ENCODE measurements at regions not wholly inside any gene's neighbourhood (a gene's known extent, or its start where the extent isn't known, plus 50 kb on each side); places are given as distances from the start of the nearest gene placed in this dataset.

DNA sequence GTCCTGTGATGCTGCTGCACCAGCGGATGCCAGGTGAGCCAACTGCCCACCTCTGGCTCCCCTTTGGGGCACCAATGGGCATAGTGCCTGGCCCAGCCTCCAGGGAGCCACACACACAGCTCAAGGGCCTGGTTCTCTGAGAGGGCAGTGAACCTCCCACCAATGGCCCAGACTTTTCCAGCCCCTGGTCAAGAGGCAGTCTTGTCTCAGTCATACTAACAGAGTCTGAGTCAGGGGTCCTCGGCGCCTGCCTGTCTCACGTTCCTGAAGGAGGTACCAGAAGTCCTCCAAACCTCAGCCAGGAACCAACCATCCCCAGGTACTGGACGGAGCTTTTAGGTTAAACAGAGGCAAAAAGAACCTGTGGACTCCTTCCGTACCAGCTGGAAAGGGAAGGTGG lies 121.1 kb downstream of the C5orf15 start:
- 88% methylated on average over 4 of the region's 6 CpGs for WGBS (ENCODE audit: insufficient coverage)
- peaks cover 0 to 31% of the 10 kb centered on the region in 2 experiments for H3K27me3 ChIP-seq (replicated peaks in 1 of 2; ENCODE audit: control insufficient read depth in 2 of 2, extremely low read depth in 1 of 2, insufficient read depth in 2 of 2, low read length in 1 of 2)
- no peak overlapping the region for H3K4me3 ChIP-seq (ENCODE audit: control insufficient read depth in 1 of 2, extremely low read depth in 1 of 2, low read length in 1 of 2)
- ChIA-PET POLR2A (no interaction called here), CTCF (no interaction called here)
- no peak for DNase-seq
- no peaks in the 10 kb centered on the region for H3K9me3 ChIP-seq
- ATAC-seq (replicated peaks in 1 of 4), result no peak
- no peaks in the 10 kb centered on the region for H3K9me3 Mint-ChIP-seq
- H3K27me3 Mint-ChIP-seq, result peaks cover 11 to 14% of the 10 kb centered on the region in 2 donors
- peaks cover 0 to 3% of the 10 kb centered on the region in 2 experiments for H3K4me1 ChIP-seq (ENCODE audit: control insufficient read depth in 1 of 2, extremely low read depth in 1 of 2, insufficient read depth in 2 of 2, low read length in 2 of 2)
- no peak overlapping the region for H3K27ac Mint-ChIP-seq
- H3K4me1 Mint-ChIP-seq, result peaks cover 0 to 9% (median 9%) of the 10 kb centered on the region in 3 donors
- H3K36me3 ChIP-seq (ENCODE audit: control insufficient read depth in 2 of 2, extremely low read depth in 1 of 2, insufficient read depth in 1 of 2, low read length in 1 of 2), result no peaks in the 10 kb centered on the region
- no peak overlapping the region for H3K4me3 Mint-ChIP-seq
- H3K27ac ChIP-seq (ENCODE audit: low read length), result no peak overlapping the region
- no peaks in the 10 kb centered on the region for H3K36me3 Mint-ChIP-seq

DNA sequence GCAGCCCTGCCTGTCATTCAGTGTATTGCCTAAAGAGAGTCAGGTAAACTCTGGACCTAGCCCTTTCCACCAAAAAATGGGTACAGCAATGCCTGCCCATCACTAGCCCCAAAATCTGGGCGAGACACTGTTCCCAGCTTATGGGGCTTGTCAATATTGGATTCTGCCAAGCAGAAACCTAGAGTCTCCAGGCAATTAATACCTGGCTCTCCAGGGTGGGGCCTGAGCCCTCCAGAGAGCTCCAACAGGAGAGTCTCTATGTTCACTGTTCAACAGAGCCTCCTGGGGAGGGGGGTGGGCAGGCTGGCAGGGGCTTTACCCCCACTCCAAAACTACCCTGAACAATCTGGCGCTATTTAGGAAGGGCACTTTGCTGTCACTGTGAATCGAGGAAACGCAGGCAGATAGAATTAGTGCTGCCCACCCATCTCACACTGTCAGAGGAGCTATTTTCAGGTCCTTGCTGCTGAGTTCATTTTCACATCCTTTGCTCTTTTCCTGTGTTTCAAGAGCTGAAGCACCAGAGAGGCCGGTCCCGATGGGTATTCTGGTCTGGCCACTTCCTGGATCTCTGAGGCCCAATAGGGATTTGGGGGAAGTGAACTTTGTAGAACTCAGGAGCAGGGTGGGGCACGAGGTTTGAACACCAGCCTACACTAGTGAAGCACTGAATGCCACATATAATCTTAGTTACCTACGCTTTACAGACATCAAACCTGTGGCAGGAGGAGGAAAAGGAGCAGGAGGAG lies 121.8 kb downstream of the C5orf15 start:
- Histone ChIP-seq H3K36me3 (ENCODE audit: control insufficient read depth in 2 of 2, extremely low read depth in 1 of 2, insufficient read depth in 1 of 2, low read length in 1 of 2) (no peaks in the 10 kb centered on the region), H3K4me3 (ENCODE audit: control insufficient read depth in 1 of 2, extremely low read depth in 1 of 2, low read length in 1 of 2) (no peak overlapping the region), H3K4me1 (ENCODE audit: control insufficient read depth in 1 of 2, extremely low read depth in 1 of 2, insufficient read depth in 2 of 2, low read length in 2 of 2) (peaks cover 0 to 3% of the 10 kb centered on the region in 2 experiments), H3K27ac (ENCODE audit: low read length) (no peak overlapping the region), H3K9me3 (no peaks in the 10 kb centered on the region), H3K27me3 (replicated peaks in 1 of 2; ENCODE audit: control insufficient read depth in 2 of 2, extremely low read depth in 1 of 2, insufficient read depth in 2 of 2, low read length in 1 of 2) (peaks cover 0 to 31% of the 10 kb centered on the region in 2 experiments)
- ATAC-seq (replicated peaks in 1 of 4) (no peak), DNase-seq (no peak)
- Mint-ChIP-seq H3K4me3 (no peak overlapping the region), H3K9me3 (no peaks in the 10 kb centered on the region), H3K36me3 (no peaks in the 10 kb centered on the region), H3K27me3 (peaks cover 10 to 14% of the 10 kb centered on the region in 2 donors), H3K27ac (no peak overlapping the region), H3K4me1 (peaks cover 0 to 9% (median 9%) of the 10 kb centered on the region in 3 donors)
- ChIA-PET CTCF (no interaction called here), POLR2A (interaction anchor here in 1 of 2 donors (0.6 kb wide), 1 partner anchor 14 kb away, joined by 3 read pairs; no protein-coding TSS in a partner anchor)
- WGBS (ENCODE audit: insufficient coverage), result 47% methylated on average over 3 of the region's 8 CpGs

DNA sequence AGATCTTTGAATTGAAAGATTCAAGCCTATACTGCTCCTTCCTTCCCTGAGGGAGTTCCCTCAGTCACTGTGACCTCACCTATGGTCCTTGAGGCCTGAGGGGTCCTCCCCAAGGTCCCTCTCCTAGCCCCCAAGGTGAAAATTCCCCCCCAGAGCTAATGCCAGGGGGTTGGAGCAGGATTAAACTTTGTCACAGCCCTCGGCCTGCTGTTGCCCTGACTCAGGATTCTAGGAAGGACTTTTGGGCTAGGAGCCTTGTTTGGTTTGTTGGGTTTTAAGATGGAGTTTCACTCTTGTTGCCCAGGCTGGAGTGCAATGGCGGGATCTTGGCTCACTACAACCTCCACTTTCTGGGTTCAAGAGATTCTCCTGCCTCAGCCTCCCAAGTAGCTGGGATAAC lies 123.2 kb downstream of the C5orf15 start:
- H3K4me3 Mint-ChIP-seq, result no peak overlapping the region
- no CpG with 5 or more reads among the region's 2 CpGs for WGBS (ENCODE audit: insufficient coverage)
- Histone ChIP-seq H3K36me3 (ENCODE audit: control insufficient read depth in 2 of 2, extremely low read depth in 1 of 2, insufficient read depth in 1 of 2, low read length in 1 of 2) (no peaks in the 10 kb centered on the region), H3K27ac (ENCODE audit: low read length) (no peak overlapping the region), H3K9me3 (no peaks in the 10 kb centered on the region), H3K4me1 (ENCODE audit: control insufficient read depth in 1 of 2, extremely low read depth in 1 of 2, insufficient read depth in 2 of 2, low read length in 2 of 2) (peaks cover 0 to 3% of the 10 kb centered on the region in 2 experiments), H3K4me3 (ENCODE audit: control insufficient read depth in 1 of 2, extremely low read depth in 1 of 2, low read length in 1 of 2) (no peak overlapping the region), H3K27me3 (replicated peaks in 1 of 2; ENCODE audit: control insufficient read depth in 2 of 2, extremely low read depth in 1 of 2, insufficient read depth in 2 of 2, low read length in 1 of 2) (peaks cover 0 to 31% of the 10 kb centered on the region in 2 experiments)
- H3K27me3 Mint-ChIP-seq, result peaks cover 7 to 12% of the 10 kb centered on the region in 2 donors
- H3K36me3 Mint-ChIP-seq, result no peaks in the 10 kb centered on the region
- ATAC-seq (replicated peaks in 1 of 4) (no peak), DNase-seq (no peak)
- ChIA-PET CTCF (no interaction called here), POLR2A (no interaction called here)
- H3K9me3 Mint-ChIP-seq, result no peaks in the 10 kb centered on the region
- peaks cover 0 to 9% (median 9%) of the 10 kb centered on the region in 3 donors for H3K4me1 Mint-ChIP-seq
- H3K27ac Mint-ChIP-seq, result no peak overlapping the region

DNA sequence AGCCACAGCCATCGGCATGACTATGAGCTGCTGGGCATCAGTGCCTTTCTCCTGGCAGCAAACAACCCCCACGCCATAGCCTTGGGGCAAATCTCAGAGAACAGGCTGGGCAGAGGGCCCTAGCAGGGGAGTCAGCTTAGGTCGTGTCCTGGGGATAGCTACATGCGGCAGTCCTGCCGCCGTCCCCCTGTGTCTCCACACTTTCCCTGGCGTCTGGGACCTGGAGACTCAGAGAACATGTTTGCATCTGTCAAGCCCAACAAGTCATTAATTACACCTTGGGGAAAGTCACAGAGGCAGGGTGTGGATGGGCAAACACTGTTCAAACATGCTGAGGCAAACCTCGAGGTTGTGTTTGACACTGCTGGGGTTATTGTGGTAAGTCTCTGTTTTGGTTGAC lies 123.6 kb downstream of the C5orf15 start:
- POLR2A ChIA-PET, result interaction anchor here in 1 of 2 donors (0.6 kb wide), 1 partner anchor 13 kb away, joined by 3 read pairs; no protein-coding TSS in a partner anchor
- WGBS (ENCODE audit: insufficient coverage), result 77% methylated on average over 4 of the region's 8 CpGs
- CTCF ChIA-PET, result interaction anchor here in 1 of 2 donors (0.6 kb wide), 1 partner anchor 295 kb away, joined by 3 read pairs; no protein-coding TSS in a partner anchor

DNA sequence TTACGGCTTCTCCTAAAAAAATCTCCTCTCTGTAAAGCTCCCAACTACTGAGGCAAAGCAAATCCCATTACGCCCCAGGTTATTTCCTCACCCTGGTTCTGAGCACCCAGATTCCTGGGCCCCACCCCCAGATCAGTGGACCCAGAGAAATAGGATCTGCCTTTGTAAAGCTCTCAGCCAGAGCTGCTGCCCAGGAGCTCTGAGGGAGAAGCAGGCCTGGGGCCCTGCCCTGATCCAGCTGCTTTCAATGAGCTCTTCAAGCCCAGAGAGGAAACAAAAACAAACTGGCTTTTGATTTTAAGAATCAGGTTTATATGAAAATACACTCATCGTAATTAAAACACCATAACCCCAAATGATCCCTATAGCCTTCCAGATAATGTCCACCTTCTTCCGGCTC lies 124.5 kb downstream of the C5orf15 start:
- no peak overlapping the region for H3K4me3 Mint-ChIP-seq
- H3K9me3 Mint-ChIP-seq, result no peaks in the 10 kb centered on the region
- Histone ChIP-seq H3K36me3 (ENCODE audit: control insufficient read depth in 2 of 2, extremely low read depth in 1 of 2, insufficient read depth in 1 of 2, low read length in 1 of 2) (no peaks in the 10 kb centered on the region), H3K4me3 (ENCODE audit: control insufficient read depth in 1 of 2, extremely low read depth in 1 of 2, low read length in 1 of 2) (no peak overlapping the region), H3K4me1 (ENCODE audit: control insufficient read depth in 1 of 2, extremely low read depth in 1 of 2, insufficient read depth in 2 of 2, low read length in 2 of 2) (peaks cover 0 to 3% of the 10 kb centered on the region in 2 experiments), H3K9me3 (no peaks in the 10 kb centered on the region), H3K27ac (ENCODE audit: low read length) (no peak overlapping the region), H3K27me3 (replicated peaks in 1 of 2; ENCODE audit: control insufficient read depth in 2 of 2, extremely low read depth in 1 of 2, insufficient read depth in 2 of 2, low read length in 1 of 2) (peaks cover 0 to 31% of the 10 kb centered on the region in 2 experiments)
- CTCF ChIA-PET, result no interaction called here
- ATAC-seq (replicated peaks in 1 of 4) (no peak), DNase-seq (no peak)
- POLR2A ChIA-PET, result no interaction called here
- peaks cover 0 to 9% (median 8%) of the 10 kb centered on the region in 3 donors for H3K4me1 Mint-ChIP-seq
- H3K27me3 Mint-ChIP-seq, result peaks cover 7 to 12% of the 10 kb centered on the region in 2 donors
- H3K27ac Mint-ChIP-seq, result no peak overlapping the region
- 95% methylated on average over 3 of the region's 4 CpGs for WGBS (ENCODE audit: insufficient coverage)
- H3K36me3 Mint-ChIP-seq, result no peaks in the 10 kb centered on the region

More for the DNA sequence above, 123.6 kb downstream of the C5orf15 start:
- no peak overlapping the region for H3K4me3 Mint-ChIP-seq
- Histone ChIP-seq H3K27ac (ENCODE audit: low read length) (no peak overlapping the region), H3K36me3 (ENCODE audit: control insufficient read depth in 2 of 2, extremely low read depth in 1 of 2, insufficient read depth in 1 of 2, low read length in 1 of 2) (no peaks in the 10 kb centered on the region), H3K27me3 (replicated peaks in 1 of 2; ENCODE audit: control insufficient read depth in 2 of 2, extremely low read depth in 1 of 2, insufficient read depth in 2 of 2, low read length in 1 of 2) (peaks cover 0 to 31% of the 10 kb centered on the region in 2 experiments), H3K4me1 (ENCODE audit: control insufficient read depth in 1 of 2, extremely low read depth in 1 of 2, insufficient read depth in 2 of 2, low read length in 2 of 2) (peaks cover 0 to 3% of the 10 kb centered on the region in 2 experiments), H3K9me3 (no peaks in the 10 kb centered on the region), H3K4me3 (ENCODE audit: control insufficient read depth in 1 of 2, extremely low read depth in 1 of 2, low read length in 1 of 2) (no peak overlapping the region)
- H3K27ac Mint-ChIP-seq, result no peak overlapping the region
- peaks cover 7 to 12% of the 10 kb centered on the region in 2 donors for H3K27me3 Mint-ChIP-seq
- no peak for ATAC-seq (replicated peaks in 1 of 4)
- H3K36me3 Mint-ChIP-seq, result no peaks in the 10 kb centered on the region
- no peak for DNase-seq
- H3K9me3 Mint-ChIP-seq, result no peaks in the 10 kb centered on the region
- H3K4me1 Mint-ChIP-seq, result peaks cover 0 to 9% (median 9%) of the 10 kb centered on the region in 3 donors

DNA sequence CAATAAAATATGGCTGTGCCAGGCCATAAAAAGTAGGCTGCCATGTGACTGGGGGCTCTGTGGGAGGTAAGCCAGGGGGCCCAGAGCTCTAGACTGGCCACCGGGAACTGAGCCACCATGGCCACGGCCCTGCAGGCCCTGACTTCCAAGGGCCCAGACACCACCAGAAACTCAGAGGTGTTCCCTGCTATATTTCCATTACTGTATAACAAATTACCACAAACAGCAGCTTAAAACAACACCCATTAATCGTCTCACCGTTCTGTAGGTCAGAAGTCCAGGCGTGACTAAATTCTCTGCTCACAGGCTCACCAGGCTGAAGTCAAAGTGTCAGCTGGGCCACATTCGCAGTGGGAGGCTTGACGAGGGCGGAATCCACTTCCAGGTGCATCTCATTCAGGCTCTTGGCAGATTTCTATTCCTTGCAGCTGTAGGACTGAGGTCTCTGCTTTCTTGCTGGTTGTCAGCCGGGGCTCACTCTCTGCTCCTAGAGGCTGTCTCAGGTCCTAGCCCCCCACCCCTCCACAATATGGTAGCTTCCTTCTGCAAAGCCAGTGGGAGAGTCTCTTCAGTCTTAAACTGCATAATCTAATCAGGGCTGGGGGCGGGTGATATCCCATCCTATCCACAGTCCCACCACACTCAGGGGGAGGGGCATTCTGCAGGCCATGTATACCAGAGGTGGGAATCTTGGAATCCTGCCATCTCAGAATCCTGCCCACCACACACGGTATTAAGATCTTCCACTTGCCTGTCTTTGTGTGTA lies 125.4 kb downstream of the C5orf15 start:
- Histone ChIP-seq H3K4me1 (ENCODE audit: control insufficient read depth in 1 of 2, extremely low read depth in 1 of 2, insufficient read depth in 2 of 2, low read length in 2 of 2) (peaks cover 0 to 3% of the 10 kb centered on the region in 2 experiments), H3K4me3 (ENCODE audit: control insufficient read depth in 1 of 2, extremely low read depth in 1 of 2, low read length in 1 of 2) (no peak overlapping the region), H3K27me3 (replicated peaks in 1 of 2; ENCODE audit: control insufficient read depth in 2 of 2, extremely low read depth in 1 of 2, insufficient read depth in 2 of 2, low read length in 1 of 2) (peaks cover 0 to 29% of the 10 kb centered on the region in 2 experiments), H3K9me3 (no peaks in the 10 kb centered on the region), H3K27ac (ENCODE audit: low read length) (no peak overlapping the region), H3K36me3 (ENCODE audit: control insufficient read depth in 2 of 2, extremely low read depth in 1 of 2, insufficient read depth in 1 of 2, low read length in 1 of 2) (no peaks in the 10 kb centered on the region)
- no peak overlapping the region for H3K4me3 Mint-ChIP-seq
- DNase-seq (no peak), ATAC-seq (replicated peaks in 1 of 4) (no peak)
- WGBS (ENCODE audit: insufficient coverage), result 78% methylated on average over 7 of the region's 11 CpGs
- POLR2A ChIA-PET, result no interaction called here
- H3K27ac Mint-ChIP-seq, result no peak overlapping the region
- CTCF ChIA-PET, result no interaction called here
- no peaks in the 10 kb centered on the region for H3K9me3 Mint-ChIP-seq
- peaks cover 0 to 5% (median 4%) of the 10 kb centered on the region in 3 donors for H3K4me1 Mint-ChIP-seq
- no peaks in the 10 kb centered on the region for H3K36me3 Mint-ChIP-seq
- H3K27me3 Mint-ChIP-seq, result peaks cover 4 to 8% of the 10 kb centered on the region in 2 donors

Data from T-cell (primary cell).